Ovary (tissue), 7 donors: ENCODE measurements at regions not wholly inside any gene's neighbourhood (a gene's known extent, or its start where the extent isn't known, plus 50 kb on each side); places are given as distances from the start of the nearest gene placed in this dataset.
"Not testable (repeated sequence)": the region's sequence is repeated elsewhere in the genome, so short reads cannot be mapped to it uniquely, and the experiment has no call there.

Experiments used
- DNase-seq, 5 donors: peaks; one replicate each; pipeline ENCODE4 v3.0.0-alpha.2; 2019 to 2020
- H3K27ac ChIP-seq, 2 donors: fragments of 200-600 bp; one replicate each; pipeline versions ENCODE4 v1.5.1 to v1.8.0; 2019 to 2022
- H3K27me3 ChIP-seq: fragments of 200-600 bp; one replicate; pipeline ENCODE4 v1.8.0; 2022
- H3K36me3 ChIP-seq: fragments of 200-600 bp; sonication (generic); one replicate; pipeline ENCODE4 v1.5.1; 2019
- H3K4me1 ChIP-seq: one replicate; pipeline ENCODE4 v1.8.1; 2013; ENCODE audit warnings: mild to moderate bottlenecking, moderate library complexity; ENCODE audit not compliant: insufficient read depth
- H3K4me3 ChIP-seq: fragments of 200-600 bp; sonication (generic); one replicate; pipeline ENCODE4 v1.5.1; 2017
- H3K9me3 ChIP-seq, 2 donors: fragments of 200-600 bp in 1 of 2; sonication (generic) in 1 of 2; one replicate each; pipeline versions ENCODE4 v1.5.1 to v1.8.1; 2013 to 2019; ENCODE audit warnings: mild to moderate bottlenecking in 1 of 2, moderate library complexity in 1 of 2
- CTCF ChIP-seq, 3 donors: fragments of 450-650 bp in 2 of 3; fragments of 200-600 bp in 1 of 3; IDR thresholded peaks; one replicate each; pipeline versions ENCODE4 v1.5.1 to v1.8.0; 2016 to 2022; ENCODE audit warnings: antibody characterized with exemption in 3 of 3, mild to moderate bottlenecking in 1 of 3
- EP300 ChIP-seq: sonication (generic); formaldehyde crosslinking; IDR thresholded peaks from one replicate; pipeline ENCODE4 v1.6.1; 2017; ENCODE audit warnings: antibody characterized with exemption
- POLR2A ChIP-seq: fragments of 450-650 bp; IDR thresholded peaks from one replicate; pipeline ENCODE4 v1.6.1; 2017; ENCODE audit warnings: antibody characterized with exemption, mild to moderate bottlenecking, moderate library complexity
- WGBS, 3 donors: extraction: QIAGEN DNeasy Blood & Tissue Kit in 1 of 3; methylation state at CpG; one replicate each; pipeline versions ENCODE4 v1.1.5 to v1.1.7; 2013 to 2017; 5-methylcytosine and 5-hydroxymethylcytosine counted together
- intact Hi-C, 4 donors: fragments of 100-400 bp; cut with DNase I; formaldehyde crosslinking; loops; one replicate each; pipeline versions ENCODE4 v1.11.0 to v1.15.1; 2022 to 2023
- donor health status: DM: no; HTN: no; CAD: no; lungs with moderate emphysema.
- donor health status: DM: no; HTN: no; CAD: no.
- donor health status: Bipolar disorder and iron deficiency.
- donor health status: DM: no; HTN: no; CAD: no.
- donor health status: DM: yes; HTN: yes; CAD: no.

GRCh38 chr3:162978136-162978535 lies 1481.5 kb downstream of the OTOL1 start:
- Histone ChIP-seq H3K27ac (no peak overlapping the region), H3K4me3 (no peak overlapping the region), H3K4me1 (no peaks in the 10 kb centered on the region), H3K27me3 (no peaks in the 10 kb centered on the region), H3K9me3 (no peaks in the 10 kb centered on the region), H3K36me3 (no peaks in the 10 kb centered on the region)
- no peak for DNase-seq
- 93 to 97% (median 93%) methylated on average over 2 of the region's 2 CpGs for WGBS, 3 donors
- no peak for TF ChIP-seq POLR2A
- no peak for TF ChIP-seq EP300
- no peak for TF ChIP-seq CTCF (IDR thresholded peaks at IDR 0.05)
- intact Hi-C loops: no loop called here

- H3K36me3 ChIP-seq: no peaks in the 10 kb centered on the region
- intact Hi-C loops: no loop called here
- WGBS, 3 donors: 11 to 18% (median 16%) methylated on average over 4 of the region's 4 CpGs
- no peak overlapping the region for H3K27ac ChIP-seq
- H3K4me3 ChIP-seq: no peak overlapping the region
- no peaks in the 10 kb centered on the region for H3K9me3 ChIP-seq
- no peak for TF ChIP-seq POLR2A
- no peak for TF ChIP-seq CTCF (IDR thresholded peaks at IDR 0.05)
- TF ChIP-seq EP300: no peak
- no peak for DNase-seq
- no peaks in the 10 kb centered on the region for H3K27me3 ChIP-seq
- no peaks in the 10 kb centered on the region for H3K4me1 ChIP-seq
These were observed 1488.1 kb downstream of the OTOL1 start for GRCh38 chr3:162984746-162985145.

GRCh38 chr3:162987085-162987794 lies 1490.6 kb downstream of the OTOL1 start:
- H3K36me3 ChIP-seq, H3K4me3 ChIP-seq, intact Hi-C loops, H3K4me1 ChIP-seq, H3K27ac ChIP-seq, DNase-seq, H3K9me3 ChIP-seq, H3K27me3 ChIP-seq: not testable (repeated sequence)
- 83 to 90% (median 83%) methylated on average over 24 to 33 of the region's 33 CpGs for WGBS, 3 donors

- Histone ChIP-seq H3K4me3 (no peak overlapping the region), H3K36me3 (no peaks in the 10 kb centered on the region), H3K27ac (no peak overlapping the region), H3K9me3 (no peaks in the 10 kb centered on the region), H3K27me3 (no peaks in the 10 kb centered on the region), H3K4me1 (no peaks in the 10 kb centered on the region)
- DNase-seq: no peak
- WGBS, 3 donors: 80 to 86% (median 85%) methylated on average over 2 of the region's 2 CpGs
- TF ChIP-seq CTCF (IDR thresholded peaks at IDR 0.05) (no peak), EP300 (no peak), POLR2A (no peak)
- intact Hi-C loops: no loop called here
These were observed 1496.1 kb downstream of the OTOL1 start for GRCh38 chr3:162992741-162993140.

- Histone ChIP-seq H3K9me3 (no peaks in the 10 kb centered on the region), H3K4me1 (no peaks in the 10 kb centered on the region), H3K36me3 (no peaks in the 10 kb centered on the region), H3K27ac (no peak overlapping the region), H3K4me3 (no peak overlapping the region), H3K27me3 (no peaks in the 10 kb centered on the region)
- TF ChIP-seq POLR2A: no peak
- TF ChIP-seq CTCF (IDR thresholded peaks at IDR 0.05): no peak
- no peak for TF ChIP-seq EP300
- no peak for DNase-seq
- 0% methylated on average over 1 of the region's 1 CpG for WGBS, 3 donors
- intact Hi-C loops: no loop called here
These were observed 1497.6 kb downstream of the OTOL1 start for GRCh38 chr3:162994165-162994564.
